ENCODE measurements at regions not wholly inside any gene's neighbourhood (a gene's known extent, or its start where the extent isn't known, plus 50 kb on each side); places are given as distances from the start of the nearest gene placed in this dataset.

- no peak for DNase-seq (ENCODE audit: low read depth)
Measured at GRCh38 chr4:18075823-18076433, 54.4 kb upstream of the LCORL start.

GRCh38 chr4:18071894-18072293 is 50.3 kb upstream of the LCORL start:
- DNase-seq (ENCODE audit: low read depth), result no peak
